AG09309 (cell line): ENCODE measurements at regions not wholly inside any gene's neighbourhood (a gene's known extent, or its start where the extent isn't known, plus 50 kb on each side); places are given as distances from the start of the nearest gene placed in this dataset.

Experiments used
- DNase-seq: peaks from one replicate; pipeline ENCODE4 v3.0.0-alpha.2; 2010; ENCODE audit warnings: low read depth
- H3K4me3 ChIP-seq: 2 replicates; pipeline ENCODE4 v1.5.1; 2011; ENCODE audit warnings: mild to moderate bottlenecking, low read depth, low read length, moderate library complexity; ENCODE audit not compliant: control insufficient read depth
- CTCF ChIP-seq: IDR thresholded peaks from 2 replicates; pipeline ENCODE4 v1.5.1; 2011; ENCODE audit warnings: mild to moderate bottlenecking, low read depth, low read length, inconsistent platforms; ENCODE audit not compliant: insufficient read depth, control insufficient read depth; ENCODE audit errors: missing control alignments

GRCh38 chr5:26625099-26625498, 413.3 kb downstream of the CDH9 start:
- DNase-seq, result no peak
- H3K4me3 ChIP-seq, result no peak overlapping the region
- no peak for TF ChIP-seq CTCF

GRCh38 chr5:26622947-26623346, 415.4 kb downstream of the CDH9 start:
- TF ChIP-seq CTCF, result no peak
- no peak for DNase-seq

GRCh38 chr5:26610577-26610976, 427.8 kb downstream of the CDH9 start:
- H3K4me3 ChIP-seq, result no peak overlapping the region
- TF ChIP-seq CTCF, result no peak
- no peak for DNase-seq

More at GRCh38 chr5:26622947-26623346, 415.4 kb downstream of the CDH9 start:
- no peak overlapping the region for H3K4me3 ChIP-seq

- TF ChIP-seq CTCF, result no peak
- DNase-seq, result no peak
- no peak overlapping the region for H3K4me3 ChIP-seq
Observed at GRCh38 chr5:26601563-26601962, 436.8 kb downstream of the CDH9 start.

- TF ChIP-seq CTCF, result no peak
Observed at GRCh38 chr5:26582350-26583045, 455.9 kb downstream of the CDH9 start.

GRCh38 chr5:26579712-26580111, 458.7 kb downstream of the CDH9 start:
- no peak for DNase-seq
- no peak for TF ChIP-seq CTCF
- no peak overlapping the region for H3K4me3 ChIP-seq

More at GRCh38 chr5:26582350-26583045, 455.9 kb downstream of the CDH9 start:
- no peak overlapping the region for H3K4me3 ChIP-seq
- DNase-seq, result no peak

- H3K4me3 ChIP-seq, result no peak overlapping the region
- TF ChIP-seq CTCF, result no peak
- no peak for DNase-seq
Observed at GRCh38 chr5:26578002-26578401, 460.4 kb downstream of the CDH9 start.
